RWPE2 (cell line): ENCODE measurements at regions not wholly inside any gene's neighbourhood (a gene's known extent, or its start where the extent isn't known, plus 50 kb on each side); places are given as distances from the start of the nearest gene placed in this dataset.

ENCODE experiments used
- ATAC-seq: fragments of 200-7000 bp; cut with Tn5 transposase; 3 replicates; pipeline ENCODE4 v1.9.1; 2021; ENCODE audit warnings: low read depth
- DNase-seq: peaks from one replicate; pipeline ENCODE4 v3.0.0-alpha.2; 2020; ENCODE audit warnings: low spot score
- H3K27ac ChIP-seq: fragments of 450-650 bp; 2 replicates; pipeline ENCODE4 v1.5.1; 2017; ENCODE audit warnings: mild to moderate bottlenecking; ENCODE audit not compliant: poor library complexity, severe bottlenecking
- H3K27me3 ChIP-seq: fragments of 250-450 bp; sonication (Bioruptor Pico); 2 replicates; pipeline ENCODE4 v1.5.1; 2021; ENCODE audit warnings: mild to moderate bottlenecking, moderate library complexity; ENCODE audit not compliant: insufficient read depth, poor library complexity, severe bottlenecking
- H3K36me3 ChIP-seq: fragments of 250-450 bp; sonication (Bioruptor Pico); 2 replicates; pipeline ENCODE4 v1.5.1; 2020; ENCODE audit warnings: low read depth, mild to moderate bottlenecking, moderate library complexity
- H3K4me1 ChIP-seq: fragments of 250-450 bp; sonication (Bioruptor Pico); 2 replicates; pipeline ENCODE4 v1.5.1; 2021; ENCODE audit warnings: mild to moderate bottlenecking, moderate library complexity; ENCODE audit not compliant: insufficient read depth, poor library complexity, severe bottlenecking
- H3K4me3 ChIP-seq: fragments of 250-450 bp; sonication (Bioruptor Pico); 2 replicates; pipeline ENCODE4 v1.5.1; 2021; ENCODE audit warnings: mild to moderate bottlenecking, moderate library complexity; ENCODE audit not compliant: severe bottlenecking
- H3K9me3 ChIP-seq: fragments of 250-450 bp; sonication (Bioruptor Pico); 2 replicates; pipeline ENCODE4 v1.5.1; 2021; ENCODE audit warnings: mild to moderate bottlenecking, moderate library complexity; ENCODE audit not compliant: severe bottlenecking
- TF ChIP-seq, protein P1 (sequence below): fragments of 450-650 bp; IDR thresholded peaks from one replicate; pipeline ENCODE4 v1.5.1; 2017; ENCODE audit warnings: mild to moderate bottlenecking, moderate library complexity; ENCODE audit not compliant: poor library complexity, severe bottlenecking

DNA sequence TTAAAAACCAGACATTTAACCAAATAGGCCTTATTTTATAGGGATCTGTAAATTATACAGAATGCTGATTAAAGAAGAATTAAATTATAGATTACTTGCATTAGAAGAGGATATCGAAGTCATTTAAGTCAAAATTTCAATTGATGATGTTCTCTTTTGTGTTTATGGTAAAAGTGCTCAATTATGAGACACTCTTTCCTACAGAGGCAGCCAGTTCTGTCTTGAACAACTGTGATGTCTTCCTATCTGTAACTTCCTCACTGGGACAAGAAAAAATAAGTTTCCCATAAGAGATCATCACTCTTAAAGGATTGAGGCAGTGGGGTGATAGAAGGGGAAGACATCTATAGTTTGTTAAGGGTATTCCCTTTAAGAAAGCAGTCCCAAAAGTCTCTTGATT is 613.5 kb downstream of the INSC start:
- H3K9me3 ChIP-seq: no peaks in the 10 kb centered on the region
- DNase-seq: no peak
- no peaks in the 10 kb centered on the region for H3K36me3 ChIP-seq
- no peak for ATAC-seq
- no peak overlapping the region for H3K27ac ChIP-seq
- TF ChIP-seq, protein P1, sequence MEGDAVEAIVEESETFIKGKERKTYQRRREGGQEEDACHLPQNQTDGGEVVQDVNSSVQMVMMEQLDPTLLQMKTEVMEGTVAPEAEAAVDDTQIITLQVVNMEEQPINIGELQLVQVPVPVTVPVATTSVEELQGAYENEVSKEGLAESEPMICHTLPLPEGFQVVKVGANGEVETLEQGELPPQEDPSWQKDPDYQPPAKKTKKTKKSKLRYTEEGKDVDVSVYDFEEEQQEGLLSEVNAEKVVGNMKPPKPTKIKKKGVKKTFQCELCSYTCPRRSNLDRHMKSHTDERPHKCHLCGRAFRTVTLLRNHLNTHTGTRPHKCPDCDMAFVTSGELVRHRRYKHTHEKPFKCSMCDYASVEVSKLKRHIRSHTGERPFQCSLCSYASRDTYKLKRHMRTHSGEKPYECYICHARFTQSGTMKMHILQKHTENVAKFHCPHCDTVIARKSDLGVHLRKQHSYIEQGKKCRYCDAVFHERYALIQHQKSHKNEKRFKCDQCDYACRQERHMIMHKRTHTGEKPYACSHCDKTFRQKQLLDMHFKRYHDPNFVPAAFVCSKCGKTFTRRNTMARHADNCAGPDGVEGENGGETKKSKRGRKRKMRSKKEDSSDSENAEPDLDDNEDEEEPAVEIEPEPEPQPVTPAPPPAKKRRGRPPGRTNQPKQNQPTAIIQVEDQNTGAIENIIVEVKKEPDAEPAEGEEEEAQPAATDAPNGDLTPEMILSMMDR: no peak
- H3K4me3 ChIP-seq: no peak overlapping the region
- no peaks in the 10 kb centered on the region for H3K4me1 ChIP-seq
- no peaks in the 10 kb centered on the region for H3K27me3 ChIP-seq

DNA sequence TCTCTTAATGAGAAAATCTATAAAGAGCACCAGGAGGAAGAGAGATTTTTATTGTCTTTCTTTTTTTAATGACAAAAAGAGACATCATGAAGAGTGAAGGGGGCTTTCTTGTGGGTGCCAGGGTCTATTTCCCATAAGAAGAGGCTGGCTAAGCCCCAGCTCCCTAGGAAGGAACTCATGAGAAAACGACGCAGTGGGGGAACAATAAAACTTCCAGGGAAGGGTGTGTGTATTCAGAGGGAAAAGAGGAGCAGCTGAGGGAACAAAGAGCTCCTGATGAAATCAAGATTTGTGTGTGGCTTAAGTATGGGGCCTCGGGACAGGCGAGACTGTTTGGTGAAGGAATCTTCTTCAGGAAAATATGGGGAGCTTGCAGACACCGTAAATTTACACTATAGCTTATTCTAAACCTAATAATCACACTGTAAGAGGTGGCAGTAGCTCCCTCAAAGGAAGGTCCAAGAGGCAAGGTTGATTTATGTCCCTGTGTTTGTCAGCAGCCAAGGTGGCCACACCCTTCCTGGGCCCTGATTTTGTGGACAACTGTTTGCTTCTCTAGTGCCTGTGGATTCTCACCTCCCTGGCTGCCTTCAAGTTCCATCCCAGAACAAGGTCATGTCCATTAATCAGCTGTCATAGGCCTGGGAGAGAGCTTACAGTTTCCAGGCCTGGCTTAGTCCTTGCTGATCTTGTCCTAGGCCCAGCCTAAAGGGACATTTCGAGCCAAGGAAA is 615.7 kb downstream of the INSC start:
- DNase-seq (no peak), ATAC-seq (no peak)
- Histone ChIP-seq H3K4me1 (no peaks in the 10 kb centered on the region), H3K9me3 (no peaks in the 10 kb centered on the region), H3K27ac (no peak overlapping the region), H3K36me3 (no peaks in the 10 kb centered on the region), H3K27me3 (no peaks in the 10 kb centered on the region), H3K4me3 (no peak overlapping the region)
- TF ChIP-seq, protein P1: no peak

DNA sequence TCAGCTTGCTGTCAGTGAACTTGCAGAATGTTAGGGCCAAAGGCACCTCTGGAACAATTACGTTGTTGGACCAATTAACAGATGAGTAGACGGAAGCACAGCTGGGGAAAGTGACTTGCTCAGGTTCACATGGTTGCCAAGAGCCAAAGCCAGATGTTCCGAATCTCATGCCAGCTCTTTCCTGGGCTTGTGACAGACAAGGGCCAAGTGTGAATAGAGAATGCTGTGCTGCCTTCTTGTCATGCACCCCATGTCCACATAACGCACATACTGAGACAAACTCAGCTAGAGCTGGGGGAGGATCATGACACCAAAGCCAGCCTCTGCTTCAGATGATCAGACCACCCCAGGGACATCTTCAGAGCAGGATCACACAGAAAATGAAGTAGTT is 616.3 kb downstream of the INSC start:
- Histone ChIP-seq H3K9me3 (no peaks in the 10 kb centered on the region), H3K27ac (no peak overlapping the region), H3K36me3 (no peaks in the 10 kb centered on the region), H3K4me3 (no peak overlapping the region), H3K4me1 (no peaks in the 10 kb centered on the region), H3K27me3 (no peaks in the 10 kb centered on the region)
- DNase-seq (no peak), ATAC-seq (no peak)
- TF ChIP-seq, protein P1: no peak

DNA sequence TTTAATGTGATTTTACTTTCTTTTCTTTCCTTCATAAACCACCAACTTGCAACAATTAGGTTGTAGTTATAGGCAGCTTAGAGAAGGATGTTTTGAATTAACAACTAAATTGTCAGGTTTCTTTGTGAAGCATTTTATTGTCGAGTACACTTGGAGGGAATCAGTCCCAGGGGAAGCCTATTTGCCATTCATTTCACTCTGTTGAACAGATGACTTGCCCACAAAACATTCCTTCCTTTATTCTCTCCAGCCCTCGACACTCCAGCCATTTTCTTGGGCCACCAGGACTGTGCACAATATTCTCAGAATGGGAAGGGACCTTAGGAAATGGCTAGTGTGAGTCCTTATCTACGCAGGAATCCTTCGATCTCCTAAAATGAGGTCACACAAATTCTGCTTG is 620.6 kb downstream of the SOX6 start:
- Histone ChIP-seq H3K36me3 (no peaks in the 10 kb centered on the region), H3K27me3 (no peaks in the 10 kb centered on the region), H3K27ac (no peak overlapping the region), H3K4me1 (no peaks in the 10 kb centered on the region), H3K9me3 (no peaks in the 10 kb centered on the region), H3K4me3 (no peak overlapping the region)
- DNase-seq: no peak
- TF ChIP-seq, protein P1: no peak
- no peak for ATAC-seq

DNA sequence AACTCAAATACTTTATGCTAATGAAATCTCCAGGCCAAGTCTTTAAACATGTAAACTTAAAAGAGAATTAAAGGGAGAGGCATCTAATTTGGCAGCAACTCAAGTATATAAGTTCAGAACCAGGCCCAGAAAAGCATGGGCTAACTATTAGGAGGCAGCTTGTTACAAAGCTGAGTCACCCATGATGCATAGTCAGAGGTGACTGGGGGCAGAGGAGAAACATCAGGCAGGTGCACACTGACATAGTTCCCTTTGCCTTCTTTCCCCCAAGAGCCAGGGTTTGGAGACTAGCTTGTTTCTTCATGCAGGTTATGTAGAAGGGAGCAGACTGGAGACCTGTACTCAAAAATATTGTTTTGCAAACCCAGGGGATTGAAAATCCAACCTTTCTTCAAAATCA is 619.0 kb downstream of the SOX6 start:
- Histone ChIP-seq H3K9me3 (no peaks in the 10 kb centered on the region), H3K27ac (no peak overlapping the region), H3K4me3 (no peak overlapping the region), H3K4me1 (no peaks in the 10 kb centered on the region), H3K36me3 (no peaks in the 10 kb centered on the region), H3K27me3 (no peaks in the 10 kb centered on the region)
- ATAC-seq (peak; percentile 62; the same call in 2 of the 3 replicates), DNase-seq (no peak)
- TF ChIP-seq, protein P1: no peak
